K562 (cell line): ENCODE measurements at regions not wholly inside any gene's neighbourhood (a gene's known extent, or its start where the extent isn't known, plus 50 kb on each side); places are given as distances from the start of the nearest gene placed in this dataset.

ENCODE experiments used
- ATAC-seq: fragments of 200-7000 bp; cut with Tn5 transposase; 3 replicates; pipeline ENCODE4 v1.9.1; 2020; ENCODE audit warnings: moderate library complexity
- BruUV-seq: library from RNA; stranded (reverse); fragments of 400-500 nt; replicated peaks from 2 replicates; lab custom pipeline; 2021; lab: Mats Ljungman, UMichigan
- CTCF ChIA-PET: fragments of 300-600 bp; formaldehyde crosslinking; extraction: SDS; loops from one replicate; lab custom pipeline; 2021; ENCODE audit warnings: low intra/inter-chr PET ratio; lab: Yijun Ruan, JAX
- POLR2A ChIA-PET: fragments of 300-600, 350-650 bp; sonication (Branson Sonifier 250); formaldehyde crosslinking; extraction: SDS; loops from one replicate; lab custom pipeline; 2021; ENCODE audit warnings: antibody characterized with exemption, inconsistent platforms; lab: Yijun Ruan, JAX
- DNase-seq, 4 experiments: peaks; one replicate each; pipeline versions ENCODE4 v3.0.0 to v3.0.0-alpha.2; 2011 to 2018; ENCODE audit warnings: low spot score in 3 of 4, mixed read lengths in 3 of 4; ENCODE audit errors: extremely low read depth in 1 of 4
- FAIRE-seq: peaks from 2 replicates; lab custom pipeline; 2011; peaks lifted over from hg19 to GRCh38; lab: Jason Lieb, UNC
- H2AFZ ChIP-seq: 2 replicates; pipeline ENCODE4 v1.6.0; 2011; ENCODE audit warnings: low read depth, low read length, control low read depth, inconsistent platforms
- H3K27ac ChIP-seq: fragments of 200-600 bp; 3 replicates; pipeline ENCODE4 v1.8.0; 2011; ENCODE audit warnings: low read depth, mild to moderate bottlenecking, control low read depth, inconsistent platforms, low read length, moderate library complexity, mixed read lengths; ENCODE audit errors: extremely low read depth
- H3K27me3 ChIP-seq, 2 experiments: fragments of 300-600 bp in 1 of 2; 2 replicates in 1 of 2; 3 replicates in 1 of 2; pipeline versions ENCODE4 v1.6.0 to v1.8.0; 2011; ENCODE audit warnings: inconsistent platforms in 2 of 2, low read length in 2 of 2, mild to moderate bottlenecking in 1 of 2, mixed read lengths in 1 of 2, moderate library complexity in 1 of 2; ENCODE audit not compliant: control insufficient read depth in 2 of 2, insufficient read depth in 2 of 2
- H3K36me3 ChIP-seq: fragments of 300-600 bp; 3 replicates; pipeline ENCODE4 v1.8.0; 2011; ENCODE audit warnings: mild to moderate bottlenecking, low read length, inconsistent platforms; ENCODE audit not compliant: control insufficient read depth, insufficient read depth
- H3K4me1 ChIP-seq, 2 experiments: fragments of 200-600 bp in 1 of 2; replicated peaks in 1 of 2; 2 replicates in 1 of 2; 3 replicates in 1 of 2; pipeline versions ENCODE4 v1.5.1 to v1.8.0; 2011; ENCODE audit warnings: inconsistent platforms in 2 of 2, low read length in 2 of 2, mild to moderate bottlenecking in 1 of 2, mixed read lengths in 1 of 2, moderate library complexity in 1 of 2; ENCODE audit not compliant: control insufficient read depth in 2 of 2, insufficient read depth in 2 of 2
- H3K4me2 ChIP-seq: 2 replicates; pipeline ENCODE4 v1.6.1; 2011; ENCODE audit warnings: low read length, control low read depth, inconsistent platforms, mixed read lengths; ENCODE audit not compliant: insufficient read depth
- H3K4me3 ChIP-seq: fragments of 200-600 bp; sonication (generic), shearing (Covaris generic); 2 replicates; pipeline ENCODE4 v1.5.1; 2016; ENCODE audit warnings: control low read depth, inconsistent platforms
- H3K79me2 ChIP-seq: fragments of 200-600 bp; 3 replicates; pipeline ENCODE4 v1.8.0; 2011; ENCODE audit warnings: low read length, inconsistent platforms; ENCODE audit not compliant: control insufficient read depth, insufficient read depth
- H3K9ac ChIP-seq, 2 experiments: 2 replicates each; pipeline versions ENCODE4 v1.6.0 to v1.6.1; 2011; ENCODE audit warnings: low read depth in 2 of 2, low read length in 2 of 2, control low read depth in 1 of 2, inconsistent platforms in 1 of 2, mild to moderate bottlenecking in 1 of 2, mixed read lengths in 1 of 2; ENCODE audit not compliant: insufficient read depth in 1 of 2
- H3K9me1 ChIP-seq: one replicate; pipeline ENCODE4 v1.6.0; 2011; ENCODE audit warnings: inconsistent platforms, mild to moderate bottlenecking, low read length, moderate library complexity; ENCODE audit not compliant: control insufficient read depth, insufficient read depth
- H3K9me3 ChIP-seq: replicated peaks from 2 replicates; pipeline ENCODE4 v1.5.1; 2011; ENCODE audit warnings: low read depth, low read length, inconsistent platforms; ENCODE audit not compliant: control insufficient read depth, insufficient read depth
- H4K20me1 ChIP-seq: replicated peaks from 2 replicates; pipeline ENCODE4 v1.6.1; 2011; ENCODE audit warnings: low read length, inconsistent platforms, mixed read lengths; ENCODE audit not compliant: control insufficient read depth, insufficient read depth
- ATF6 ChIP-seq: sonication (generic); formaldehyde crosslinking; IDR thresholded peaks from 2 replicates; pipeline ENCODE4 v1.4.0; 2020; ENCODE audit warnings: mild to moderate bottlenecking, missing genetic modification reagents
- BDP1 ChIP-seq: IDR thresholded peaks from 3 replicates; pipeline ENCODE4 v1.6.1; 2011; ENCODE audit not compliant: insufficient read length, insufficient read depth
- CCNT2 ChIP-seq: IDR thresholded peaks from 2 replicates; pipeline ENCODE4 v1.6.1; 2011; ENCODE audit warnings: borderline replicate concordance, low read depth, mild to moderate bottlenecking, moderate library complexity, mixed read lengths, low read length; ENCODE audit not compliant: insufficient read length; ENCODE audit errors: extremely low read depth
- IRF1 ChIP-seq: sonication (generic); formaldehyde crosslinking; IDR thresholded peaks from 2 replicates; pipeline ENCODE4 v1.8.0; 2022; ENCODE audit warnings: missing genetic modification reagents, mild to moderate bottlenecking, borderline replicate concordance
- KAT2B ChIP-seq: IDR thresholded peaks from one replicate; pipeline ENCODE4 v1.6.1; 2012; ENCODE audit warnings: low read depth, mild to moderate bottlenecking, control low read depth, inconsistent platforms, low read length, moderate library complexity
- MCM7 ChIP-seq, 2 experiments: fragments of 450-650 bp; IDR thresholded peaks; 2 replicates each; pipeline ENCODE4 v1.6.1; 2016 to 2018
- MECOM ChIP-seq: fragments of 250-450 bp; sonication (Bioruptor Pico); IDR thresholded peaks from 2 replicates; pipeline ENCODE4 v1.8.0; 2022; ENCODE audit warnings: inconsistent platforms
- PHF21A ChIP-seq: fragments of 450-650 bp; IDR thresholded peaks from 2 replicates; pipeline ENCODE4 v1.6.1; 2017; ENCODE audit warnings: low read depth, borderline replicate concordance
- PKNOX1 ChIP-seq: fragments of 450-650 bp; IDR thresholded peaks from 2 replicates; pipeline ENCODE4 v1.6.1; 2016
- POLR2H ChIP-seq: IDR thresholded peaks from 2 replicates; pipeline ENCODE4 v1.6.1; 2016; ENCODE audit warnings: missing genetic modification characterization, low read depth, mild to moderate bottlenecking, control low read depth, missing compliant biosample characterization, moderate library complexity
- ZNF75A ChIP-seq: fragments of 450-650 bp; formaldehyde crosslinking; IDR thresholded peaks from 2 replicates; pipeline ENCODE4 v1.4.0; 2020; ENCODE audit warnings: mild to moderate bottlenecking
- WGBS: fragments of 100-300 bp; shearing (Covaris generic); methylation state at CpG from one replicate; pipeline ENCODE4 v1.1.6; 2016; ENCODE audit warnings: low coverage, mixed read lengths; ENCODE audit not compliant: insufficient coverage; ENCODE audit errors: missing lambda C conversion rate; 5-methylcytosine and 5-hydroxymethylcytosine counted together
- in situ Hi-C: fragments of 300-500 bp; cut with MboI; formaldehyde crosslinking; loops from 4 replicates; pipeline ENCODE4 v1.15.0; 2018; ENCODE audit warnings: inconsistent platforms, mixed read lengths
- intact Hi-C: fragments of 100-400 bp; cut with micrococcal nuclease; formaldehyde crosslinking; loops from 2 replicates; pipeline ENCODE4 v1.14.2; 2022

- TF ChIP-seq PKNOX1 = no peak
- no peak for TF ChIP-seq MECOM
- TF ChIP-seq IRF1 (CRISPR knock-in tag) = no peak
- TF ChIP-seq MCM7 (IDR thresholded peaks at IDR 0.05) = no peak
Measured at GRCh38 chr2:88818381-88818780, 126.9 kb downstream of the RPIA start (continued).

- no peak overlapping the region for H2AFZ ChIP-seq
- no peaks in the 10 kb centered on the region for H3K9me1 ChIP-seq
- no peak overlapping the region for H3K27ac ChIP-seq
- ChIA-PET POLR2A (no interaction called here), CTCF (no interaction called here)
- FAIRE-seq (no peak), ATAC-seq (no peak), DNase-seq (no peak)
- no peak overlapping the region for H3K9ac ChIP-seq
- no peaks in the 10 kb centered on the region for H3K36me3 ChIP-seq
- intact Hi-C loops = no loop called here
- H3K4me1 ChIP-seq = no peaks in the 10 kb centered on the region
- peaks cover 2 to 19% of the 10 kb centered on the region in 2 experiments; a peak in 3 of 5 replicates for H3K27me3 ChIP-seq
- BruUV-seq = no TSS peak
- no peak overlapping the region for H3K4me3 ChIP-seq
- H4K20me1 ChIP-seq = 0 out of 2 replicates have a peak, but pooled peaks cover 2% of the 10 kb centered on the region
- no peaks in the 10 kb centered on the region for H3K79me2 ChIP-seq
- WGBS = 2% methylated on average over 5 of the region's 6 CpGs
- in situ Hi-C loops = no loop called here
- no peak for TF ChIP-seq CCNT2
- TF ChIP-seq KAT2B = no peak
- TF ChIP-seq POLR2H (tag) = no peak
- no peak for TF ChIP-seq BDP1
- TF ChIP-seq ATF6 (CRISPR knock-in tag) = no peak
- no peak for TF ChIP-seq ZNF75A (CRISPR knock-in tag)
- no peak for TF ChIP-seq PHF21A
- no peak overlapping the region for H3K4me2 ChIP-seq
- no peaks in the 10 kb centered on the region for H3K9me3 ChIP-seq
Measured at GRCh38 chr2:88824951-88825350, 133.5 kb downstream of the RPIA start.
